T-cell (primary cell): ENCODE measurements at regions not wholly inside any gene's neighbourhood (a gene's known extent, or its start where the extent isn't known, plus 50 kb on each side); places are given as distances from the start of the nearest gene placed in this dataset.

Experiments used
- ATAC-seq, 4 experiments: fragments of 200-7000 bp in 3 of 4; fragments of 150-1000 bp in 1 of 4; cut with Tn5 transposase; replicated peaks in 1 of 4; 1 replicate in 3 of 4; 2 replicates in 1 of 4; pipeline ENCODE4 v1.10.0; 2021; ENCODE audit warnings: moderate library complexity in 3 of 4, mild to moderate bottlenecking in 2 of 4, moderate number of reproducible peaks in 1 of 4
- CTCF ChIA-PET, 2 donors: fragments of 300-600 bp; sonication (Branson Sonifier 250); formaldehyde crosslinking; loops; one replicate each; lab custom pipeline; 2022; ENCODE audit warnings: antibody characterized with exemption in 2 of 2; lab: Charles Lee
- POLR2A ChIA-PET, 2 donors: fragments of 300-600 bp; sonication (Branson Sonifier 250); formaldehyde crosslinking; loops; one replicate each; lab custom pipeline; 2022; ENCODE audit warnings: antibody characterized with exemption in 2 of 2; lab: Charles Lee
- DNase-seq, 35 experiments: peaks; one replicate each; pipeline versions ENCODE4 v3.0.0 to v3.0.0-alpha.2; 2013 to 2023
- H3K27ac ChIP-seq: one replicate; pipeline ENCODE4 v1.5.1; 2013; ENCODE audit warnings: low read length
- H3K27me3 ChIP-seq, 2 experiments: replicated peaks in 1 of 2; 1 replicate in 1 of 2; 2 replicates in 1 of 2; pipeline versions ENCODE4 v1.6.1 to v1.7.0; 2013; ENCODE audit warnings: low read length in 1 of 2, mixed read lengths in 1 of 2; ENCODE audit not compliant: control insufficient read depth in 2 of 2, insufficient read depth in 2 of 2; ENCODE audit errors: extremely low read depth in 1 of 2
- H3K36me3 ChIP-seq, 2 donors: 1 replicate in 1 of 2; 2 replicates in 1 of 2; pipeline versions ENCODE4 v1.6.1 to v1.7.0; 2013; ENCODE audit warnings: low read length in 1 of 2; ENCODE audit not compliant: control insufficient read depth in 2 of 2, insufficient read depth in 1 of 2; ENCODE audit errors: extremely low read depth in 1 of 2
- H3K4me1 ChIP-seq, 2 experiments: 1 replicate in 1 of 2; 2 replicates in 1 of 2; pipeline versions ENCODE4 v1.6.1 to v1.7.0; 2013; ENCODE audit warnings: low read length in 2 of 2, mixed read lengths in 1 of 2; ENCODE audit not compliant: insufficient read depth in 2 of 2, control insufficient read depth in 1 of 2; ENCODE audit errors: extremely low read depth in 1 of 2
- H3K4me3 ChIP-seq, 2 donors: 1 replicate in 1 of 2; 2 replicates in 1 of 2; pipeline versions ENCODE4 v1.5.1 to v1.7.0; 2013; ENCODE audit warnings: mild to moderate bottlenecking in 2 of 2, low read length in 1 of 2, moderate library complexity in 1 of 2; ENCODE audit not compliant: control insufficient read depth in 1 of 2; ENCODE audit errors: extremely low read depth in 1 of 2
- H3K9me3 ChIP-seq: 2 replicates; pipeline ENCODE4 v1.7.0; 2013
- H3K27ac Mint-ChIP-seq, 2 donors: one replicate each; pipeline ENCODE4 v1.8.0; 2020 to 2021; ENCODE audit warnings: mild to moderate bottlenecking in 2 of 2, mixed read lengths in 2 of 2
- H3K27me3 Mint-ChIP-seq, 2 donors: one replicate each; pipeline ENCODE4 v1.8.0; 2021 to 2022; ENCODE audit warnings: mixed read lengths in 2 of 2
- H3K36me3 Mint-ChIP-seq: one replicate; pipeline ENCODE4 v1.8.0; 2021; ENCODE audit warnings: mixed read lengths
- H3K4me1 Mint-ChIP-seq, 3 donors: one replicate each; pipeline ENCODE4 v1.8.0; 2020 to 2022; ENCODE audit warnings: mixed read lengths in 3 of 3, mild to moderate bottlenecking in 1 of 3
- H3K4me3 Mint-ChIP-seq, 3 donors: one replicate each; pipeline ENCODE4 v1.8.0; 2020 to 2022; ENCODE audit warnings: mild to moderate bottlenecking in 3 of 3, mixed read lengths in 3 of 3, moderate library complexity in 3 of 3
- H3K9me3 Mint-ChIP-seq, 3 donors: one replicate each; pipeline ENCODE4 v1.8.0; 2020 to 2022; ENCODE audit warnings: mixed read lengths in 3 of 3
- WGBS: methylation state at CpG from one replicate; pipeline ENCODE4 v1.1.5; 2013; ENCODE audit warnings: missing lambda C conversion rate; ENCODE audit not compliant: insufficient coverage; 5-methylcytosine and 5-hydroxymethylcytosine counted together

- ChIA-PET POLR2A (no interaction called here), CTCF (no interaction called here)
- Histone ChIP-seq H3K4me1 (peaks cover 0 to 3% of the 10 kb centered on the region in 2 experiments), H3K27me3 (peaks cover 0 to 5% of the 10 kb centered on the region in 2 experiments), H3K9me3 (no peaks in the 10 kb centered on the region), H3K27ac (no peak overlapping the region), H3K36me3 (no peaks in the 10 kb centered on the region), H3K4me3 (no peak overlapping the region)
- no peak for ATAC-seq
- no peak for DNase-seq
- Mint-ChIP-seq H3K27ac (no peak overlapping the region), H3K27me3 (no peaks in the 10 kb centered on the region), H3K36me3 (peaks cover 12% of the 10 kb centered on the region), H3K9me3 (no peaks in the 10 kb centered on the region), H3K4me3 (no peak overlapping the region), H3K4me1 (peaks cover 11 to 18% (median 14%) of the 10 kb centered on the region in 3 donors)
- 72% methylated on average over 6 of the region's 13 CpGs for WGBS
Measured at GRCh38 chr11:129721685-129722084, 94.0 kb upstream of the TMEM45B start.

DNA sequence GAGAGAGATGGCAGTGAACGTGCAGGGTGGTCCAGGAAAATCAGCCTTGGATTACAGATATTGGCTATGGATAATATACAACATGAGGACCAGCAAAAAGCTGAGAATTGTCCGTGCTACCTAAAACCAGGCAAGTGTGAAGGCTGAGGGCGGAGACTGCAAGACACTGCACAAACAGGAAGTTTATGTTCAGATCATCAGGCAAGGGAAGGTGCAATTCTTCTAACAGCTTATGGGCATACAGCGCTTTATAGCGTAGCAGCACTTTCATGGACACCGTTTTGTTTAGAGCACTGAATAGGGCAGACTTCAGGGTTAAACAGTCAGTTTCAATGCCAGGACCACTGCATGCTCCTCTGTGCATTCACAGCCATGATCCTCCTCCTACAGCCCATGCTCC, 93.1 kb upstream of the TMEM45B start:
- H3K36me3 ChIP-seq: no peaks in the 10 kb centered on the region
- no peak overlapping the region for H3K4me3 ChIP-seq
- ATAC-seq: peak; percentile 38 to 82 (median 62)
- no peak for DNase-seq
- CTCF ChIA-PET: no interaction called here
- no peaks in the 10 kb centered on the region for H3K9me3 ChIP-seq
- POLR2A ChIA-PET: no interaction called here
- WGBS: 52% methylated on average over 5 of the region's 6 CpGs
- Mint-ChIP-seq H3K4me1 (peaks cover 11 to 18% (median 14%) of the 10 kb centered on the region in 3 donors), H3K36me3 (peaks cover 14% of the 10 kb centered on the region), H3K9me3 (no peaks in the 10 kb centered on the region), H3K27me3 (no peaks in the 10 kb centered on the region), H3K4me3 (no peak overlapping the region), H3K27ac (peak overlapping the region; percentile 35 to 73)
- peaks cover 0 to 3% of the 10 kb centered on the region in 2 experiments for H3K4me1 ChIP-seq
- no peak overlapping the region for H3K27ac ChIP-seq
- H3K27me3 ChIP-seq: peaks cover 0 to 5% of the 10 kb centered on the region in 2 experiments

- 83% methylated on average over 4 of the region's 13 CpGs for WGBS
- Histone ChIP-seq H3K27ac (no peak overlapping the region), H3K27me3 (peaks cover 0 to 5% of the 10 kb centered on the region in 2 experiments), H3K36me3 (no peaks in the 10 kb centered on the region), H3K4me1 (peaks cover 0 to 3% of the 10 kb centered on the region in 2 experiments), H3K4me3 (no peak overlapping the region), H3K9me3 (no peaks in the 10 kb centered on the region)
- Mint-ChIP-seq H3K27me3 (no peaks in the 10 kb centered on the region), H3K4me3 (no peak overlapping the region), H3K27ac (peak overlapping the region; percentile 35 to 73), H3K36me3 (peaks cover 14% of the 10 kb centered on the region), H3K4me1 (peaks cover 11 to 18% (median 14%) of the 10 kb centered on the region in 3 donors), H3K9me3 (no peaks in the 10 kb centered on the region)
- ChIA-PET POLR2A (no interaction called here), CTCF (no interaction called here)
- no peak for DNase-seq
- no peak for ATAC-seq
Measured at GRCh38 chr11:129723146-129723760, 92.4 kb upstream of the TMEM45B start.

DNA sequence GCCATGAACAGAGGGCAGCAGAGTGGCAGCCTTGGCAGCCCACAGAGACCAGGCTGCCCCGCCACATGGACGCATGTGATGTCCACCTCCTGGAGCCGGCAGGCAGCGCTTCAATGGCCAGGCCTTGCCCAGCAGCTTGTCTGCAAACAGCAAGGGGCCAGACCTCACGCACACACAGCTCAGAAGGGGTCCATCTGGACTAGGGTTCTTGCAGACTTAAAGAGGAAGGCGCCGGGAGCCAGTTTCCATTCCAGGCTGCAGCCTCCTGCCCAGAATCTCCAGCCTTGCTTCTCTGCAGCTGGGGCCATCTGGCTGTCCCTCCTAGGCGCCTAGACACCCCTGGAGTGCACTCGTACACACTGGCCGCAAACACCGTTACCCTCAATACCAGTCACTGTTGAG, 91.9 kb upstream of the TMEM45B start:
- H3K27me3 Mint-ChIP-seq: no peaks in the 10 kb centered on the region

GRCh38 chr11:129724866-129725265, 90.8 kb upstream of the TMEM45B start:
- DNase-seq: no peak
- H3K9me3 ChIP-seq: no peaks in the 10 kb centered on the region
- Mint-ChIP-seq H3K27ac (no peak overlapping the region), H3K27me3 (no peaks in the 10 kb centered on the region), H3K36me3 (peaks cover 14% of the 10 kb centered on the region), H3K9me3 (no peaks in the 10 kb centered on the region), H3K4me1 (peaks cover 11 to 18% (median 14%) of the 10 kb centered on the region in 3 donors), H3K4me3 (no peak overlapping the region)
- peaks cover 0 to 3% of the 10 kb centered on the region in 2 experiments for H3K4me1 ChIP-seq
- ATAC-seq: no peak
- peaks cover 0 to 5% of the 10 kb centered on the region in 2 experiments for H3K27me3 ChIP-seq
- WGBS: no CpG with 5 or more reads among the region's 5 CpGs
- CTCF ChIA-PET: no interaction called here
- H3K4me3 ChIP-seq: no peak overlapping the region
- no peak overlapping the region for H3K27ac ChIP-seq
- POLR2A ChIA-PET: interaction anchor here in 1 of 2 donors (0.5 kb wide), 1 partner anchor 1557 kb away, joined by 4 read pairs; no protein-coding TSS in a partner anchor
- H3K36me3 ChIP-seq: no peaks in the 10 kb centered on the region

More for the DNA sequence above, 91.9 kb upstream of the TMEM45B start:
- H3K27me3 ChIP-seq: peaks cover 0 to 5% of the 10 kb centered on the region in 2 experiments
- H3K4me3 ChIP-seq: no peak overlapping the region
- no peaks in the 10 kb centered on the region for H3K9me3 ChIP-seq
- CTCF ChIA-PET: no interaction called here
- no peak for DNase-seq
- Mint-ChIP-seq H3K4me1 (peaks cover 11 to 18% (median 14%) of the 10 kb centered on the region in 3 donors), H3K27ac (no peak overlapping the region), H3K36me3 (peaks cover 14% of the 10 kb centered on the region), H3K4me3 (no peak overlapping the region), H3K9me3 (no peaks in the 10 kb centered on the region)
- ATAC-seq: peak in 1 of 4 experiments; percentile 22
- H3K27ac ChIP-seq: no peak overlapping the region
- POLR2A ChIA-PET: no interaction called here
- H3K4me1 ChIP-seq: peaks cover 0 to 3% of the 10 kb centered on the region in 2 experiments
- no peaks in the 10 kb centered on the region for H3K36me3 ChIP-seq
- WGBS: 92% methylated on average over 9 of the region's 11 CpGs

DNA sequence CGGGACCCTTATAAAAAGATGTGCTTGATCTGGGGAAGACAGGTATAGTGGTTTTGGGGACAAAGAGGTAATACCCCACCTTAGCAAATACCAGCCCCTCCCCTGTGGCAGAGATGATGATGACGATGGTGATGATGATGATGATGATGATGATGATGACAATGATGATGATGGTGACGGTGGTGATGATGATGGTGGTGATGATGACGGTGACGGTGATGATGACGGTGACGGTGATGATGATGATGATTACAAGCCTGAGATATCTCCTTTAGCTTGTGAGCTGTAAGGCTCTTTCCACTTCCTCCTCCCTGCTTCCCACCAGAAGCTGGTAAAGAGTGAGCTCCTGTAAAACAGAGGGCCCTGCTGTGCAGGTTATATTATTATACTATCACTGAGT, 89.5 kb upstream of the TMEM45B start:
- DNase-seq: no peak
- no peak overlapping the region for H3K4me3 ChIP-seq
- Mint-ChIP-seq H3K9me3 (no peaks in the 10 kb centered on the region), H3K4me3 (no peak overlapping the region), H3K27me3 (peaks cover 0 to 7% of the 10 kb centered on the region in 2 donors), H3K27ac (no peak overlapping the region), H3K36me3 (peaks cover 14% of the 10 kb centered on the region), H3K4me1 (peaks cover 11 to 18% (median 14%) of the 10 kb centered on the region in 3 donors)
- H3K9me3 ChIP-seq: no peaks in the 10 kb centered on the region
- no peak overlapping the region for H3K27ac ChIP-seq
- ATAC-seq: no peak
- CTCF ChIA-PET: interaction anchor here in 1 of 2 donors (0.6 kb wide), 1 partner anchor 838 kb away, joined by 3 read pairs; no protein-coding TSS in a partner anchor
- H3K27me3 ChIP-seq: peaks cover 0 to 3% of the 10 kb centered on the region in 2 experiments
- H3K4me1 ChIP-seq: peaks cover 0 to 3% of the 10 kb centered on the region in 2 experiments
- POLR2A ChIA-PET: no interaction called here
- no peaks in the 10 kb centered on the region for H3K36me3 ChIP-seq
- WGBS: no CpG with 5 or more reads among the region's 7 CpGs
